DND-41 (cell line): ENCODE measurements at regions not wholly inside any gene's neighbourhood (a gene's known extent, or its start where the extent isn't known, plus 50 kb on each side); places are given as distances from the start of the nearest gene placed in this dataset.
"Not testable (repeated sequence)": the region's sequence is repeated elsewhere in the genome, so short reads cannot be mapped to it uniquely, and the experiment has no call there.

Experiments
- CTCF ChIP-seq: IDR thresholded peaks from 2 replicates; pipeline ENCODE4 v1.5.1; 2012; ENCODE audit warnings: borderline replicate concordance, low read length, moderate library complexity, mild to moderate bottlenecking; ENCODE audit not compliant: poor library complexity, severe bottlenecking; ENCODE audit errors: extremely low read depth
- EZH2 ChIP-seq: IDR thresholded peaks from 3 replicates; pipeline ENCODE4 v1.6.1; 2012; ENCODE audit warnings: borderline replicate concordance, low read depth, mild to moderate bottlenecking, moderate library complexity, low read length, inconsistent platforms; ENCODE audit not compliant: severe bottlenecking

GRCh38 chr1:41197-41596 is 410.3 kb downstream of the OR4F29 start:
- TF ChIP-seq EZH2, CTCF: not testable (repeated sequence)
